ENCODE measurements at regions not wholly inside any gene's neighbourhood (a gene's known extent, or its start where the extent isn't known, plus 50 kb on each side); places are given as distances from the start of the nearest gene placed in this dataset.

GRCh38 chr4:107518076-107518475 lies 202.0 kb downstream of the PAPSS1 start:
- in situ Hi-C loops (cut with MboI; ENCODE audit: low sequenced_read_pairs in 4 of 4) (no loop called here), intact Hi-C loops (cut with DNase I; ENCODE audit: low total_unique reads) (no loop called here)
- DNase-seq (no peak), ATAC-seq (no peak)
- Histone ChIP-seq H3K36me3 (no peaks in the 10 kb centered on the region), H3K27me3 (no peaks in the 10 kb centered on the region), H3K9me3 (no peaks in the 10 kb centered on the region), H3K4me1 (no peaks in the 10 kb centered on the region), H3K27ac (no peak overlapping the region), H3K4me3 (no peak overlapping the region)
- TF ChIP-seq CTCF (IDR thresholded peaks at IDR 0.05 in 4 of 5, conservative IDR thresholded peaks at IDR 0.05 in 1 of 5) (no peak), POLR2A (IDR thresholded peaks at IDR 0.05) (no peak)

- H3K27ac ChIP-seq, result no peak overlapping the region
- TF ChIP-seq POLR2A (IDR thresholded peaks at IDR 0.05), result no peak
- no peak for TF ChIP-seq CTCF (IDR thresholded peaks at IDR 0.05 in 4 of 5, conservative IDR thresholded peaks at IDR 0.05 in 1 of 5)
- H3K4me3 ChIP-seq, result no peak overlapping the region
- H3K36me3 ChIP-seq, result no peaks in the 10 kb centered on the region
- no peaks in the 10 kb centered on the region for H3K4me1 ChIP-seq
- ATAC-seq, result no peak
- no peaks in the 10 kb centered on the region for H3K27me3 ChIP-seq
- DNase-seq, result no peak
- H3K9me3 ChIP-seq, result no peaks in the 10 kb centered on the region
- in situ Hi-C loops (cut with MboI; ENCODE audit: low sequenced_read_pairs in 4 of 4), result no loop called here
- intact Hi-C loops (cut with DNase I; ENCODE audit: low total_unique reads), result no loop called here
These were observed 207.5 kb downstream of the PAPSS1 start for GRCh38 chr4:107512549-107512948.

GRCh38 chr4:107509615-107510014 lies 210.4 kb downstream of the PAPSS1 start:
- in situ Hi-C loops (cut with MboI; ENCODE audit: low sequenced_read_pairs in 4 of 4), result no loop called here
- no peak overlapping the region for H3K4me3 ChIP-seq
- no peak overlapping the region for H3K27ac ChIP-seq
- TF ChIP-seq CTCF (IDR thresholded peaks at IDR 0.05 in 4 of 5, conservative IDR thresholded peaks at IDR 0.05 in 1 of 5) (no peak), POLR2A (IDR thresholded peaks at IDR 0.05) (no peak)
- H3K9me3 ChIP-seq, result no peaks in the 10 kb centered on the region
- intact Hi-C loops (cut with DNase I; ENCODE audit: low total_unique reads), result no loop called here
- DNase-seq, result no peak
- no peaks in the 10 kb centered on the region for H3K36me3 ChIP-seq
- H3K4me1 ChIP-seq, result no peaks in the 10 kb centered on the region
- no peak for ATAC-seq
- no peaks in the 10 kb centered on the region for H3K27me3 ChIP-seq

- Histone ChIP-seq H3K27ac (no peak overlapping the region), H3K4me3 (no peak overlapping the region), H3K4me1 (no peaks in the 10 kb centered on the region), H3K36me3 (no peaks in the 10 kb centered on the region), H3K27me3 (no peaks in the 10 kb centered on the region), H3K9me3 (no peaks in the 10 kb centered on the region)
- ATAC-seq (no peak), DNase-seq (no peak)
- in situ Hi-C loops (cut with MboI; ENCODE audit: low sequenced_read_pairs in 4 of 4), result no loop called here
- no peak for TF ChIP-seq POLR2A (IDR thresholded peaks at IDR 0.05)
- no peak for TF ChIP-seq CTCF (IDR thresholded peaks at IDR 0.05 in 4 of 5, conservative IDR thresholded peaks at IDR 0.05 in 1 of 5)
- intact Hi-C loops (cut with DNase I; ENCODE audit: low total_unique reads), result loop anchor here (2.0 kb wide), 1 partner anchor 48 kb away; no protein-coding TSS in a partner anchor
These were observed 219.5 kb downstream of the PAPSS1 start for GRCh38 chr4:107500551-107500950.

- in situ Hi-C loops (cut with MboI; ENCODE audit: low sequenced_read_pairs in 4 of 4) (no loop called here), intact Hi-C loops (cut with DNase I; ENCODE audit: low total_unique reads) (no loop called here)
- no peak overlapping the region for H3K4me3 ChIP-seq
These were observed 223.0 kb downstream of the PAPSS1 start for GRCh38 chr4:107497054-107497453.

More at GRCh38 chr4:107497054-107497453, 223.0 kb downstream of the PAPSS1 start:
- Histone ChIP-seq H3K36me3 (no peaks in the 10 kb centered on the region), H3K9me3 (no peaks in the 10 kb centered on the region), H3K27me3 (no peaks in the 10 kb centered on the region), H3K4me1 (no peaks in the 10 kb centered on the region), H3K27ac (no peak overlapping the region)
- ATAC-seq (no peak), DNase-seq (no peak)
- TF ChIP-seq POLR2A (IDR thresholded peaks at IDR 0.05) (no peak), CTCF (IDR thresholded peaks at IDR 0.05 in 4 of 5, conservative IDR thresholded peaks at IDR 0.05 in 1 of 5) (no peak)

All from gastrocnemius medialis (tissue), 4 donors.